Trophoblast cell (in vitro differentiated cells and primary cell): ENCODE measurements at regions not wholly inside any gene's neighbourhood (a gene's known extent, or its start where the extent isn't known, plus 50 kb on each side); places are given as distances from the start of the nearest gene placed in this dataset.

ENCODE experiments used
- DNase-seq, 2 donors: peaks; one replicate each; pipeline ENCODE4 v3.0.0-alpha.2; 2016
- H2AFZ ChIP-seq: 2 replicates; pipeline ENCODE4 v1.6.1; 2013; ENCODE audit warnings: low read length, moderate library complexity, mild to moderate bottlenecking; ENCODE audit not compliant: insufficient read depth, poor library complexity
- H2AK5ac ChIP-seq: 2 replicates; pipeline ENCODE4 v1.6.1; 2013; ENCODE audit warnings: mild to moderate bottlenecking, low read length
- H2BK120ac ChIP-seq: 2 replicates; pipeline ENCODE4 v1.6.1; 2013; ENCODE audit warnings: low read length, mild to moderate bottlenecking, moderate library complexity; ENCODE audit not compliant: insufficient read depth, poor library complexity
- H2BK12ac ChIP-seq: 2 replicates; pipeline ENCODE4 v1.6.1; 2013; ENCODE audit warnings: mild to moderate bottlenecking, low read length, moderate library complexity
- H2BK5ac ChIP-seq: 2 replicates; pipeline ENCODE4 v1.6.1; 2013; ENCODE audit warnings: low read length, low read depth, moderate library complexity, mild to moderate bottlenecking; ENCODE audit not compliant: poor library complexity
- H3K14ac ChIP-seq: 2 replicates; pipeline ENCODE4 v1.6.1; 2013; ENCODE audit warnings: mild to moderate bottlenecking, low read length
- H3K18ac ChIP-seq: 2 replicates; pipeline ENCODE4 v1.6.1; 2013; ENCODE audit warnings: mild to moderate bottlenecking, low read length
- H3K23ac ChIP-seq: 2 replicates; pipeline ENCODE4 v1.6.1; 2013; ENCODE audit warnings: low read length
- H3K27ac ChIP-seq: 2 replicates; pipeline ENCODE4 v1.5.1; 2013; ENCODE audit warnings: low read depth, mild to moderate bottlenecking, inconsistent platforms, low read length, moderate library complexity
- H3K27me3 ChIP-seq: 2 replicates; pipeline ENCODE4 v1.6.1; 2013; ENCODE audit warnings: inconsistent platforms, mild to moderate bottlenecking, low read length, moderate library complexity; ENCODE audit not compliant: insufficient read depth
- H3K36me3 ChIP-seq, 2 experiments: 1 replicate in 1 of 2; 2 replicates in 1 of 2; pipeline ENCODE4 v1.6.1; 2013; ENCODE audit warnings: low read length in 2 of 2, mild to moderate bottlenecking in 2 of 2, moderate library complexity in 1 of 2; ENCODE audit not compliant: insufficient read depth in 2 of 2, control insufficient read depth in 1 of 2
- H3K4ac ChIP-seq: 2 replicates; pipeline ENCODE4 v1.6.1; 2013; ENCODE audit warnings: low read depth, mild to moderate bottlenecking, low read length, moderate library complexity
- H3K4me1 ChIP-seq, 2 experiments: 1 replicate in 1 of 2; 2 replicates in 1 of 2; pipeline ENCODE4 v1.6.1; 2013; ENCODE audit warnings: low read length in 2 of 2, mild to moderate bottlenecking in 2 of 2, moderate library complexity in 1 of 2; ENCODE audit not compliant: insufficient read depth in 2 of 2, control insufficient read depth in 1 of 2
- H3K4me2 ChIP-seq: 2 replicates; pipeline ENCODE4 v1.6.1; 2013; ENCODE audit warnings: inconsistent platforms, mild to moderate bottlenecking, low read length, moderate library complexity
- H3K4me3 ChIP-seq: 2 replicates; pipeline ENCODE4 v1.5.1; 2013; ENCODE audit warnings: mild to moderate bottlenecking, low read depth, low read length, inconsistent platforms
- H3K79me1 ChIP-seq: one replicate; pipeline ENCODE4 v1.6.1; 2013; ENCODE audit warnings: low read length
- H3K79me2 ChIP-seq: 2 replicates; pipeline ENCODE4 v1.6.1; 2013; ENCODE audit warnings: low read length, mild to moderate bottlenecking; ENCODE audit not compliant: control insufficient read depth, insufficient read depth, poor library complexity
- H3K9ac ChIP-seq: 2 replicates; pipeline ENCODE4 v1.6.1; 2013; ENCODE audit warnings: mild to moderate bottlenecking, low read length
- H3K9me3 ChIP-seq: 2 replicates; pipeline ENCODE4 v1.6.1; 2013; ENCODE audit warnings: low read depth, mild to moderate bottlenecking, control low read depth, inconsistent platforms, low read length; ENCODE audit not compliant: insufficient read depth
- H4K12ac ChIP-seq: 2 replicates; pipeline ENCODE4 v1.6.1; 2013; ENCODE audit warnings: low read depth, mild to moderate bottlenecking, low read length, moderate library complexity
- H4K8ac ChIP-seq: 2 replicates; pipeline ENCODE4 v1.6.1; 2013; ENCODE audit warnings: low read depth, mild to moderate bottlenecking, low read length, moderate library complexity
- H4K91ac ChIP-seq: one replicate; pipeline ENCODE4 v1.6.1; 2013; ENCODE audit warnings: low read depth, mild to moderate bottlenecking, low read length, moderate library complexity
- WGBS: extraction: QIAGEN DNeasy Blood & Tissue Kit; methylation state at CpG from one replicate; pipeline ENCODE4 v1.1.7; 2013; ENCODE audit warnings: missing lambda C conversion rate; ENCODE audit not compliant: insufficient read length, insufficient coverage; ENCODE audit errors: extremely low coverage; 5-methylcytosine and 5-hydroxymethylcytosine counted together

DNA sequence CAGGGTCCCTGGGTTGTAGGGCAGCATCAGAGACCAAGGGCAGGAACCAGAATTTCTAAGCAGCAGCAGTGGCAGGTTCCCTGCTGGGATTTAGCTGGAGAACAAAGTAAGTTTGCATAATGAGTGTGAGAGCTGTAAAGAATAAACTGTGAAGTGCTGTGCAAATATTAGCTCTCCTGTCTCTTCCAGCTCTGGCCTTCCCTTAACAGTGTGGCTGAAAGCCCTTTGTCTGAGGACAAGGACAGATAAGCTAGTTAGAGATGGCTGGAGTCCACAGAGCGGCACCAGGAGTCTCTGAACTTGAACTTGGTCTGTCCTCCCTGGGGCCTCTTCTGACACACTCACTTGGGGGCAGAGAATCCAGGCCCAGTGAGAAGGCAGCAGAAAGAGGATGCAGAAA is 98.2 kb upstream of the WSCD1 start:
- Histone ChIP-seq H3K4me2 (no peak overlapping the region), H3K4me3 (no peak overlapping the region), H2BK5ac (no peak overlapping the region), H3K79me2 (no peaks in the 10 kb centered on the region), H3K4ac (no peak overlapping the region), H2AK5ac (no peak overlapping the region), H3K9me3 (peaks cover 4% of the 10 kb centered on the region), H4K8ac (no peak overlapping the region), H4K91ac (no peak overlapping the region), H3K4me1 (no peaks in the 10 kb centered on the region), H4K12ac (no peak overlapping the region), H3K27ac (no peak overlapping the region), H3K14ac (no peak overlapping the region), H3K9ac (no peak overlapping the region), H2AFZ (no peak overlapping the region), H3K27me3 (no peaks in the 10 kb centered on the region), H3K18ac (no peak overlapping the region), H3K79me1 (no peaks in the 10 kb centered on the region), H3K36me3 (no peaks in the 10 kb centered on the region), H3K23ac (no peak overlapping the region), H2BK12ac (no peak overlapping the region), H2BK120ac (no peak overlapping the region)
- WGBS = no CpG with 5 or more reads among the region's 1 CpG
- DNase-seq = no peak

DNA sequence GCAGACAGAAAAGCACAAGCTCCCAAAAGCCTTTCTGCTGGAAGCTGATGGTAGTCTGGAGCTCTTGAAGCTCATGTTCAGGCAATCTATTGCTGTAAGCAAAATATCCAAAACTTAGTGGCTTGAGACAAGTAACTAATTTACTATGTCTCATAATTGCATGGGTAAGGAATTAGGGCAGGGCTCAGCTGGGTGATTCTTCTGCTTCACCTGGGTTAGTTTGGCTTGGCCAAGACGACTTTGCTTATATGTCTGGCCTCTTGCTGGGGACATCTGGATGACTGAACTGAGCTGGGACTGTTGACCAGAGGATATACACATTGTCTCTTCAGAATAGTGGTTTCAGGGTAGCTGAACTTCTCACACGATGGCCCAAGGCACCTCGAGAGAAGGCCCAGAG is 96.8 kb upstream of the WSCD1 start:
- H3K4me3 ChIP-seq = no peak overlapping the region
- peaks cover 5% of the 10 kb centered on the region for H3K9me3 ChIP-seq
- no peak overlapping the region for H4K8ac ChIP-seq
- H2AK5ac ChIP-seq = no peak overlapping the region
- H4K91ac ChIP-seq = no peak overlapping the region
- no peak overlapping the region for H3K23ac ChIP-seq
- no peaks in the 10 kb centered on the region for H3K79me2 ChIP-seq
- no peaks in the 10 kb centered on the region for H3K27me3 ChIP-seq
- no peaks in the 10 kb centered on the region for H3K79me1 ChIP-seq
- no CpG with 5 or more reads among the region's 3 CpGs for WGBS
- DNase-seq = no peak
- no peak overlapping the region for H3K4ac ChIP-seq
- no peaks in the 10 kb centered on the region for H3K4me1 ChIP-seq
- no peak overlapping the region for H3K27ac ChIP-seq
- no peak overlapping the region for H3K18ac ChIP-seq
- no peak overlapping the region for H2AFZ ChIP-seq
- H4K12ac ChIP-seq = no peak overlapping the region
- no peak overlapping the region for H3K4me2 ChIP-seq
- no peaks in the 10 kb centered on the region for H3K36me3 ChIP-seq
- no peak overlapping the region for H2BK12ac ChIP-seq
- no peak overlapping the region for H3K14ac ChIP-seq
- H3K9ac ChIP-seq = no peak overlapping the region
- no peak overlapping the region for H2BK5ac ChIP-seq
- H2BK120ac ChIP-seq = no peak overlapping the region

DNA sequence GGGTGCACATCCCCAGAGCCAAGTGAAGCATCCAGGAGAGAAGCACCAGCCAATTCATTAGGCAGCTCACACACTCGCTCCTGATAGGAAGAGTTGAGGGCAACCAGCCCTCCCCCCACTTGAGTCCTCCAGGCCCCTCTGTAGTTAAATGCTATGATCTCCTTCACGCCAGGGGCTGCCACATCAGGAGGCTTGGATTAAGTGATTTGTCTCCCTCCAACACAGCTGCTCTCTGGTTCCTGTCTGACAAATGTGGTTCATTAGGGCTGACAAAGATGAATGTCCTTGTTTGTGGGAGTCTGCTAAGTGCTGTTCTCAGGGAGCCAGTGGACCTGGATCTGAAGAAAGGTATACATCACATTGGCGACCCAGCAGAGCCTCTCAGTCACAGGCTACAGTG is 94.5 kb upstream of the WSCD1 start:
- Histone ChIP-seq H3K14ac (no peak overlapping the region), H3K79me2 (no peaks in the 10 kb centered on the region), H3K36me3 (no peaks in the 10 kb centered on the region), H2AFZ (no peak overlapping the region), H3K9ac (no peak overlapping the region), H3K4me3 (no peak overlapping the region), H2BK120ac (no peak overlapping the region), H4K8ac (no peak overlapping the region), H4K12ac (no peak overlapping the region), H4K91ac (no peak overlapping the region), H3K23ac (no peak overlapping the region), H3K4me1 (no peaks in the 10 kb centered on the region), H3K18ac (no peak overlapping the region), H3K4ac (no peak overlapping the region), H3K27me3 (no peaks in the 10 kb centered on the region), H2AK5ac (no peak overlapping the region), H3K79me1 (no peaks in the 10 kb centered on the region), H3K9me3 (peaks cover 7% of the 10 kb centered on the region), H2BK5ac (no peak overlapping the region), H2BK12ac (no peak overlapping the region), H3K27ac (no peak overlapping the region), H3K4me2 (no peak overlapping the region)
- WGBS = no CpG with 5 or more reads among the region's 3 CpGs
- no peak for DNase-seq

DNA sequence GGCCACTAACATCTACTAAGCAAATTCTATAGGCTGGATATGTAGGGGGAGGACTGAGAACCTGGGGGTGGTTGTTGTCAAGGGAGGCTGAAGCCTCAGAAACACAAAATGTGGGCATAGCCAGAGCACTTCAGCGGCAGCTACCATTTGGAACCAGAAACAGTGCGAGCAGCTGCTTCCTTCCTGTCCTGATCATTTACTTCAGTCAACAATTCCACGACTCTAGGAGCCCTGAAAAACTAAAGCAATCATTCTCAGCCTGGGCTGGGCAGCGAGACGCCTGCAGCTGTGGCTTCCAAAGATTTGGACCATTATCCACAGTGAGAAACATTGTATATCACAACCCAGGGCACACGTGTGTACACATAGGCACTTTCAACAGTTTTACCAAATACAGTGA is 93.9 kb upstream of the WSCD1 start:
- no peaks in the 10 kb centered on the region for H3K27me3 ChIP-seq
- no peak overlapping the region for H2AK5ac ChIP-seq
- no peak overlapping the region for H3K18ac ChIP-seq
- no peak overlapping the region for H2BK5ac ChIP-seq
- no peak overlapping the region for H4K91ac ChIP-seq
- H3K79me1 ChIP-seq = no peaks in the 10 kb centered on the region
- H2BK120ac ChIP-seq = no peak overlapping the region
- H3K4me2 ChIP-seq = no peak overlapping the region
- DNase-seq = no peak
- no peak overlapping the region for H2BK12ac ChIP-seq
- H3K14ac ChIP-seq = no peak overlapping the region
- H3K4me3 ChIP-seq = no peak overlapping the region
- no peak overlapping the region for H4K8ac ChIP-seq
- H3K23ac ChIP-seq = no peak overlapping the region
- WGBS = no CpG with 5 or more reads among the region's 6 CpGs
- no peak overlapping the region for H4K12ac ChIP-seq
- no peaks in the 10 kb centered on the region for H3K36me3 ChIP-seq
- no peak overlapping the region for H3K27ac ChIP-seq
- no peak overlapping the region for H2AFZ ChIP-seq
- H3K9ac ChIP-seq = no peak overlapping the region
- H3K9me3 ChIP-seq = peaks cover 7% of the 10 kb centered on the region
- no peaks in the 10 kb centered on the region for H3K4me1 ChIP-seq
- H3K4ac ChIP-seq = no peak overlapping the region
- H3K79me2 ChIP-seq = no peaks in the 10 kb centered on the region
